COR-L47 (cell line): ENCODE measurements at regions not wholly inside any gene's neighbourhood (a gene's known extent, or its start where the extent isn't known, plus 50 kb on each side); places are given as distances from the start of the nearest gene placed in this dataset.

Experiments
- DNase-seq: peaks from one replicate; lab custom pipeline; 2025; lab: John Stamatoyannopoulos, UW

DNA sequence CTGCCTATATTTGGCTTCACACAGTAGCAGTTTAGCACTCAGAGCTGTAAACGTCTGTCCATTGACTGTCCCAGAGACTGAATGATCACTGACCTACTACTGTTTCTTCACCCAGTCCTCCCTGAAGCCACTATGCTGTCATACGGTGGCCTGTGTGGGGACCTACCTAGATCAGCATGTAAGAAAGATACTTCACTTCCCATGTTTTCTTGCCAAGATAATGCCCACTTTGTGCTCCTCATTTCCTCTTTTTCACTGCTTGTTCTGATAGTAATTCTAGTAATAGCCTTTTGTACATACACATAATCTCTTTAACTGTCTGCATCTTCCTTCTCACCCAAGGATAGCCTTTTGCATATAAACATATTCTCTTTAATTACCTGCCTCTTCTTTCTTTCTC is 109.9 kb upstream of the TIAM2 start:
- no peak for DNase-seq

DNA sequence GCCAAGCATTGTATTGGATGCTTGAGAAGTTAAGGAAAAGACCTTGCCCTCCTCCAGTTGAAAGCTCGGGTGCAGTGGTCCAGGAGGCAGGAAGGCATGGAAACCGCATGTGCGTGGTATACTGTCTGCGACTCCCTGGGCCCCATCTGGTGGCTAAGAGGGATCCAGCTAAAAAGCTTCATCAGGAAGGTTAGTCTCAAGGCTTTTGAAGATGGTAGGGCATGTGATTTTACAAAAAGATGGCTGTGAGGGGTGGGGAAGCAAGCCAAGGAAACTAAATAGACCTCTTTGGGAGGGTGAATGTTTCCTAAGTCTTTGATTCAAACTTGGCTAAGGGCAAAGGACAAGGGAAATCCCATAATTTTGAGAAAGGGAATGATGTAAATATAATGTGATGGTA is 109.1 kb upstream of the TIAM2 start:
- no peak for DNase-seq

- DNase-seq: no peak
These were observed 108.6 kb upstream of the TIAM2 start for GRCh38 chr6:154886471-154886870.

DNA sequence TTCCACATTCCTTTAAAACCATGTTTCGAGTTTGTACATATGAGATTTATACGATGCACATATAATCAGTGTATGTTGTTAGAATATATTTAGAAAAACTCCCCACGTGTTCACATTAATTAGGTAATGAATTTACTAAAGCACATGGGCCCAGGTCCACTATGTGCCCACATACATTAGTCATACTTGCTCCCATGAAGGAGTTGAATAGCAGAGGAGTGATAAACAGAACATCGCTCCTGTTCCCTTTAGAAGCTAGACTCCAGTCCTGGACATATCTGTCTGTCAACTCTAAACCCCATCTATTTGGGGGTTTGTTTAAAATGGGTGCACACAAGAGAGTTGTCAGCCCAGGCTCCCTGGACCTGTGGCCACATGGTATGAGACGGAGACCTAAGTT is 108.1 kb upstream of the TIAM2 start:
- DNase-seq: no peak

DNA sequence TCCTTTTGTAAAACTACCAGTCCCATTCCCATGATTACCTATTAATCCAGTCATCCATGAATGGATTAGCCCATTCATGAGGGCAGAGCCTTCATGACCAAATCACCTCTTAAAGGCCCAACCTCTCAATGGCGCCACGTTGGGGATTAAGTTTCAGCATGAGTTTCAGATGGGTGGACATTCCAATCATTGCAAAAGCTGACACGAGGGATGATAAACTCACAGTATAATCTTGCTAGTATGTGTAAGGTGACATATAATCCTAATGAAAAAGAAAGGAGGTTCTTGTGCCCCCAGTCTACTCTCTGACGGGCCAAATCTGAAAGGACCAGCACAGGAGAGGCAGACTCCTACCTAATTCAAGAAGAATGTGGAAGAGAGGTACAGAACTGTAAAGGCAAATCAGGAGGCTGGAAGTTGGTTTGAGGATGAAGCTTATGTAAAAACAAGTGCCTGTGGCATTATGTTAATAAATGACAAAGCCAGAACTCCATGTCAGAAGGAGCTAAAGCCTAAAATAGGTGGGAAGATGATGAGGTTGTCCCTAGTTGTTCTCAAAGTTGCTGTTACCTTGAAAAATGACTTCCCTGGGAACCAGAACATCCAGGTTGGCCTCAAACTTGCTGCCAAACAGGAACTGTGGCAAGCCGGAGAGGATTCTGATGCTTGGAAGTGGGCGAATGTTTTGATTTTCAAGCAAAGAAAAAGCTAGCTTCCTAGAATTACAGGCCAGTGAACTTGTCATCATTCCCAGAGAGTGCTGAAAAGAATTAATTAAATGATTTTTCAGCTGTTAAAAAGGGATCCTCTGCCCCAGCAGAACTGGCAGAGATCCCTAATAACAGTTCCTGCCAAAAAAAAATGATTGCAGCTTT is 106.5 kb upstream of the TIAM2 start:
- no peak for DNase-seq

GRCh38 chr6:154890874-154891273 is 104.2 kb upstream of the TIAM2 start:
- DNase-seq: no peak

DNA sequence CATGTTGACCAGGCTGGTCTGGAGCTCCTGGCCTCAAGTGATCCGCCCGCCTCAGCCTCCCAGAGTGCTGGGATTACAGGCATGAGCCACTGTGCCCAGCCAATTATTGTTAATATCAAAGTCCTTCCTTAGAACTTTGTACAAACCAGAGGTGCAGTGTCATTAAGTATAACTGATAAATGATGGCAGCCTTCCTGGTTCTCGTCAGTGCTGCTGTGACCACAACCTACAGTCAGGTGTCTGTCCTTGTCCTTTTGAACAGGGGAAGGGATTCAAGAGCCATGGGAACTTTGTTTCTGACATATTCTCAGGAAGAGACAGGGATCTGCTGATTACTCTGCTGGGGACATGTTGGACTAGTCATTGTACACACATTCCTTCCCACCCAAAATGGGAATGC is 103.2 kb upstream of the TIAM2 start:
- no peak for DNase-seq

DNA sequence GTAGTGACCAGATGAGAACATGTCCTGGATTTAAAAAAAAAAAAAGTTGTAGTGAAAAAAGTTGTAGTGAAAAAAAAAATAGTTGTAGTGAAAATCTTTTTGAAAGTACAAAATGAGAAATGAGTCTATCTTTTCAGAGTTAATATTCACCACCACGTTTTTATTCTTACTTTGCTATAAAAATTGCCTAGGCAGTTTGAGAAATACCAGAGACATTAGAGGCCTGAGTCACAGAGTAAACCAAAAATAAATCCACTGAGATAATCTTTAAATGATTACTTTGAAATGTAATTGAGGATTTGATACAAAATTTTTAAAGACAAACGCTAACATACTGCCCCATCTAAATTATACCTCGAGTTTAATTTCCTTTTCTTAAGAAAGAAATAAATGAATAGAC is 101.2 kb upstream of the TIAM2 start:
- DNase-seq: no peak

- no peak for DNase-seq
These were observed 100.2 kb upstream of the TIAM2 start for GRCh38 chr6:154894902-154895301.

GRCh38 chr6:154895841-154896240 is 99.3 kb upstream of the TIAM2 start:
- DNase-seq: no peak

DNA sequence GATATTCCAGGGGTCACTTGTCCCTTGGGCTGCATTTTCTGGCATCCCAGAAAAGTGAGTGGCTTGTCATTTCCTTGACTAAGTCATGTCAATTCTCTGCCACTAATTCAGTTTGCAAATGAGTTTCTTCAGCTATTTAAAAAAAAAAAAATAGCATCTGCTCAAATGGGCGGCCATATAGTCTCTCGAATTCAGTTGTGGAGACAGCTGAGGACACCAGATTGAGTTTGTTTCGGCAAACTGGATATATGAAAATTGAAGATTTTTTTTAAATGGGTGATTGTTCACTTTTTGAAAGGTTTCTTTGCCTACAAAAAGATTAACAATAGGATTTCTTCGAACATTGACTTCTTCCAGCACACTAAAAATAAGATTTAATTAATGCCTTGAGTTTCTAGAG is 96.3 kb upstream of the TIAM2 start:
- no peak for DNase-seq

GRCh38 chr6:154899824-154900463 is 95.2 kb upstream of the TIAM2 start:
- DNase-seq: no peak

DNA sequence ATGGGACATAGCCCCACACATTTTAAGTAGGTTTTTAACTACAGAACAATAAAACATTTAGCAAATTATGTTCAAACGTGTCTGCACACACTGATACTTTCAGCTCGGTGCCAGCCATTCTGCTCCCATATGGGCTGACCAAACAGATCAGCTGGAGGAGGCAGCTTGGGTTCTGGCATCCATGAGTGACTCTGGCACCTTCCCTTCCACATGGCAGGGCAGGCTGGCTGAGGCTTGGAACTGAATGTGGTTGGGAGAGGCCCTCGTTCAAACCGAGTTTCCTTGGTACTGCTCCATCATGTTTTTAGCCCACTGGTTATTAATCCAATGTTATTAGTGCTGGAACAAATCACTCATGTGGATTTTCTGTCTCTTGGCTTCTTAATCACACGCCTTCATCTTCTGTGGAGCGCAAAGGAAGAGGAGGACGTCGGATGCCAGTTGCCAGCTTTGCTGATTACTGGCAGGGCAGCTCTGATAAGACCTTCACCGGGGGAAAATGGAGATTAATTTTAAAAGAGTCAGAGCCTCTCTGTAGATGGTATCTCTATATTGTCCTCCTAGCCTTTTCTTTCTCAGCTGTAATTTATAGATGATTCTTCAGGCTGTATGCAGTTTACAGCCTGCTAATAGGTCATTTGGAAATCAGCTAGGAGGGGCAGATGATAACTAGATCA is 93.1 kb upstream of the TIAM2 start:
- no peak for DNase-seq

DNA sequence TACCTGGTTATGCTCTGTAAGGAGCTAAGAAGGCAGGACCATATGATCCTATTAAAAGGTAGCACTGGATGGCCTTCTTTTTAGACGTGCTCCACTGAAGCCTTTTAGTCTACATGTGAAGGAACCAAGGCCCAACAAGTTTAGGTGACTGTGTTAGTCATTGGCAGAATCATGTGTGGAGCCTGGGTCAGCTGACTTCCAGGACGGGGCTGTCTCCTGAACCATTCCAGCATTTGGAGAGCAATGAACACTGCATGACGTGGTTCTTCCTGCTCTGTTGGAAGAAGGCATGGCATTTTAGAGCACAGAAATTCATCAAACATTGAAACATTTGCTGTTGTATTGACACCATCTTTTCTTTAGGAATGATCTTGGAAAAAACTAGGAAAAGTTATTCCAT is 87.8 kb upstream of the TIAM2 start:
- DNase-seq: no peak

DNA sequence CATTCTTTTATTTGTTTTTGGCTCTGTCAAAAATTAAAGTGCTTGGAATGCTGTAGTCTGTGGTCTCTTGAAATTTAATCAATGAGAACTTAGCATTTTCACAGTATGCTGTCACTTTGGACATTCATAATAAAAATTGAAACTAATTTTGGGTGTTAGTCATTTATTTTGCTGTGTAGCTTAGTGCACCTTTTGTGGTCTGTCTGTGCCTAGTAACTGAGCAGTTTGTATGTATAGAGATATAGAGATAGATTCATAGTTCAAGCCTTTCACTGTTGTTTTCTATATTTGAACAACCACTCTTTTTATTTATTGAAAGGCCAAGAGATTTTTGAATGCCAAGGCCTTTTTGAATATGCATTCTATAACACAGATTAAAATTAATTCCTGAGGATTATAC is 86.4 kb upstream of the TIAM2 start:
- no peak for DNase-seq

DNA sequence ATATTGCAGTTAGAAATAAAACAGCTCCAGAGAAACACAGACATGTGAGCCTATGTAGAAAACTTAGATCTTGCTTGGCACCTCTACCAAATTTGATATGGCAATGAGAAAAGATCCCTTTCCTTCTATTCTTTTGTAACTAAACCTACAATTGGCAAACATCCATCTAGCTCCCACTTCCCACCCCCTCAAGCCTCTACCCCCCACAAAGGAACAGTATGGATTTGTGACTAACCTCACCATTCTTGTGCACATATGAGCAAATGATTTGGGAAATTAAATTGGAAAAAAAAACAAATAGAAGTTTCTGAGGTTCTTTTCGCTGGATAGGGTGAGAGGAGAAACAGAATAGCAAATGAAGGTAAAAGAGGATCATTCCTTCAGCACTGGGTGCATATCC is 85.8 kb upstream of the TIAM2 start:
- DNase-seq: no peak

- no peak for DNase-seq
These were observed 85.3 kb upstream of the TIAM2 start for GRCh38 chr6:154909821-154910220.

- no peak for DNase-seq
These were observed 80.8 kb upstream of the TIAM2 start for GRCh38 chr6:154914288-154914687.

- no peak for DNase-seq
These were observed 78.3 kb upstream of the TIAM2 start for GRCh38 chr6:154916857-154917256.

- no peak for DNase-seq
These were observed 77.2 kb upstream of the TIAM2 start for GRCh38 chr6:154917941-154918340.

DNA sequence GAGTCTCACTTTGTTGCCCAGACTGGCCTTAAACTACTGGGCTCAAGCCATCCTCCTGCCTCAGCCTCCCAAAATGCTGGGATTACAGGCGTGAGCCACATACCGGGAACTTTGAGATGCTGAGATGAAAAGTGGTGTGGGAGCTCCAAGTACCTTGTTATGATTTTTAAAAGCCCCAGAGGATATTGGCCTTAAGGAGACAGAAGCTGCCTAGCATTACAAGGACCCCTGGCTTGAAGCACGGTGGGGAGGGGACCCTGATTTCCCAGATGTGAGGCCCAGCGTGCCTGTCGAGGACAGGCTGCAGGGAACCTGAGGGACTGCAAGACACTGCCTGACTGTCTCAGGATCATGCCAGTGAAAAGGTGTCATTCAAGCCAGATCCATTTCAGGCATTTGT is 75.3 kb upstream of the TIAM2 start:
- DNase-seq: no peak

GRCh38 chr6:154920495-154921200 is 74.5 kb upstream of the TIAM2 start:
- no peak for DNase-seq

GRCh38 chr6:154921482-154921881 is 73.6 kb upstream of the TIAM2 start:
- DNase-seq: no peak
